HG03469 (cell line): ENCODE measurements at regions not wholly inside any gene's neighbourhood (a gene's known extent, or its start where the extent isn't known, plus 50 kb on each side); places are given as distances from the start of the nearest gene placed in this dataset.

Source experiments
- ATAC-seq: cut with Tn5 transposase; IDR thresholded peaks from one replicate; pipeline ENCODE4 v1.9.1; 2021; ENCODE audit warnings: mild to moderate bottlenecking, moderate library complexity, moderate number of reproducible peaks; ENCODE audit not compliant: unreplicated experiment

GRCh38 chr5:68352166-68352565 is 136.6 kb downstream of the PIK3R1 start:
- ATAC-seq = no peak

DNA sequence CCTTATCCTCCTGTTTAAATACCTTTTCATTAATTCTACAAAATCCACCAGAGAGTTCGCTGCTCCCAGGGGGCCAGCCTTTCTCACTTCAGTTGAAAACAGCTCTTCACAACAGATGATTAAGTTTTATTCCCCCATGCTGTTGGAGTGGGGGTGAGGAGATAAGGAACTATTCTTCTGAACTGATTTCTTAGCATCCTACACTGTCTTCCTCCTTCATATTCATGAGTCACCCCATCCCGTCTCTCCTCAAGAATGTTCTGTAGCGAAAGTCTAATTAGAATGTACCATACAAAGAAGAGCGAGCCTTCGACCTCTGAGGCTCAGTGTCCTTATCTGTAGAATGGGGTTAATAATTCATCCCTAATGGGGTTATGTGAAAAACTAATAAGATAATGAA is 138.0 kb downstream of the PIK3R1 start:
- no peak for ATAC-seq

DNA sequence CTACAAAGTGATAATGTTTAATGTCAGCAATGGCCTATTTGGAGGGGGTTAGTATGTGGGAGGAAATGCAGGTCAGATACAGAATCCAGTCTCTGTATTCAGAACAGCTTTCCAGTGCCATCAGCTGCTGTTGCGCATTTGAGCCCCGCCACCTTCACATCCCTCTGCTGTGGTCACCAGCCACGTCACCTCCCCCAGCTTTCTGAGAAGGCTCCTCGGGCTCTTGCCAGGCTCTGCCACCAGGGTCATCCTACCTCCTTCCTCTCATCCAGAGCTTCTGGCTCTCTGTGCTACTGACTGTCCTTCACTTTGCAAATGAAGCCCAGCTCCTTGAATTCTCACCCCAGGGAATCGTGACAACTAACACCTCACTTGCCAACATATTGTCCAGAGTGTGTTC is 138.8 kb downstream of the PIK3R1 start:
- no peak for ATAC-seq

GRCh38 chr5:68356216-68356615 is 140.7 kb downstream of the PIK3R1 start:
- ATAC-seq = no peak

- ATAC-seq = no peak
These were observed 141.1 kb downstream of the PIK3R1 start for GRCh38 chr5:68356623-68357022.

GRCh38 chr5:68359699-68360098 is 144.1 kb downstream of the PIK3R1 start:
- ATAC-seq = no peak

DNA sequence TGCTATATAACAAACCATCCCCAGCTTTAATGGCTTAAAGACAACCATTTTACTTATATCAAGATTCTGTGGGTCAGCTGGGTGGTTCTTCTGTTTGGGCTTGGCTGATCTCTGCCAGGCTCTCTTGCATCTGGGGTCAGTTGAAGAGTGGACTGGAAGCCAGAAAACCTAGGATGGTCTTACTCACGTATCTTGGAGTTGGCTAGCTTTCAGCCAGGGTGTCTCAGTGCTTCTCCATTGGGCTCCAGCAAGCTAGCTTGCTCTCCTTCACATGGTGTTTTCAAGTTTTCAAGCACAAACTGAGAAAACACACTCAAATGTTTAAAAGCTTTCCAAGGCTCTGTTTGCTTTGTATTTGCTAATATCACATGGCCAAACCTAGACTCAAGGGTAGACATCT is 146.8 kb downstream of the PIK3R1 start:
- no peak for ATAC-seq

GRCh38 chr5:68365889-68366288 is 150.3 kb downstream of the PIK3R1 start:
- ATAC-seq = no peak

- ATAC-seq = no peak
These were observed 151.7 kb downstream of the PIK3R1 start for GRCh38 chr5:68367287-68367686.

GRCh38 chr5:68367717-68368116 is 152.2 kb downstream of the PIK3R1 start:
- no peak for ATAC-seq

DNA sequence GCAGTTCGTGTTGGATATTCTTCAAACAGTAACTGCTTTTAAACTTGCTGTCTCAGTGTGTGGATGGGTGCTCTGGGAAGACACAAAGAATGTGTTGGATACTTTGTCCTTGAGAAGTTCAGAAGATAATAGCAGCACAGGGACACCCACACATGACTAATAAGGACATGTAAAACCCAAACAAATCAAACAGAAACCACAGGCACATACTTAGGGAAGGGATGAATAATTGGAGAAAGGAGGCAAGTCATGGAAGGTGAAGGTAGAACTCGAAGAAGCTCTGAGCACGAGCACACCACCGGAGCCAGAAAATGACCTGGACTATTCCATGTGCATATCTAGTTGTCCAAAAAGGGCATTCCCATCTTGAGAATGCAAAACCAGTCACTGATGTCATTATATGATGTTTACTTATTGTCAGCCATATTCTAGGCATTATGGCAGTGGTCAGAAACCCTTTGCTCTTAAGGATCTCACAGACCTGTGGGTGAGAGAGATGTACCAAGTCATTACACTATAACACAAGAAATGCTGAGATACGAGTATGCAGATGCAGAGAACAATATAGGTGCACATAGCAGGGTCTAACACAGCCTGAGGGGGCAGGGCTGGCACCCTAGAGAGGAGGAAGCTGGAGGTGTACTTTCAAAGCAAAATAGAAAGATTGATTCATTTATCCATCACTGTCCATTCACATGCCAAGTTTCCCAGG is 152.9 kb downstream of the PIK3R1 start:
- no peak for ATAC-seq

GRCh38 chr5:68369023-68369359 is 153.4 kb downstream of the PIK3R1 start:
- no peak for ATAC-seq

GRCh38 chr5:68369457-68370125 is 154.0 kb downstream of the PIK3R1 start:
- no peak for ATAC-seq

GRCh38 chr5:68370196-68370595 is 154.6 kb downstream of the PIK3R1 start:
- no peak for ATAC-seq

DNA sequence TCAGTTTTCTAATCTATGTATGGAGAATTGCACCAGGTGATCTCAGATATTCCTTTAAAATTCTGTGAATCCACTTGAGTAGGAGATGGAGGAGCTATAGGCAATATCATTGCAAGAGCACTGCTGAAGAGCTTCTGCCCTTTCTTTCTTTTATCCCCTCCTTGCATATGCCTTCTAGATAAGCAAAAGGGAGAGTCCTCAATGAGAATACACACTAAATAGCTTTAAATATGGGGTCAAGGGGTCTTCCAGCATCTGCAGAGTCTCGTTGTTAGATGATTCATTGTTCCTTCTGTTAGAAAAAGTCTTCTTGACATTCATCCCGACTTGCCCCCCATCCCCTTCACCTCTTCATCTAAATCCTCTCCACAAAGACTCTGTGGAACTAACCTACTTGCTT is 156.1 kb downstream of the PIK3R1 start:
- no peak for ATAC-seq

DNA sequence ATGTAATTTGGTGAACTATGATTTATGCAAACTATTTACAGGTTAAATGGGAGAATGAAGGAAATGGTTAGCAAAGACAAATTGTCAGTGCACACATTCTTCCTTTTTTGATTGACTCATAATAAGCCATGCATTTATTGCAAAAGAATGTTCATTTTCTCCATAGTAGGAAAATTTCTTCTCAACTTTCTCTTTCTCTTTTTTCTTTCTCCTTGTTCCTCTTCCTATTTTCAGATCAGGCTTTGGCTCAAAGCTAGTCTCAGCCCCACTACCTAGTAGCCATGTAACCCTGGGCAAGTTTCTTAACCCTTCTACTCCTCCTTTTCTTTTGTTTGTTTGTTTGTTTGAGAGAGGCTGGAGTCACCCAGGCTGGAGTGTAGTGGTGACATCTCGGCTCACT is 156.6 kb downstream of the PIK3R1 start:
- no peak for ATAC-seq

- ATAC-seq = no peak
These were observed 157.5 kb downstream of the PIK3R1 start for GRCh38 chr5:68373050-68373449.

GRCh38 chr5:68374796-68375518 is 159.4 kb downstream of the PIK3R1 start:
- no peak for ATAC-seq

GRCh38 chr5:68375540-68375939 is 160.0 kb downstream of the PIK3R1 start:
- ATAC-seq = no peak

GRCh38 chr5:68376935-68377334 is 161.4 kb downstream of the PIK3R1 start:
- no peak for ATAC-seq

- no peak for ATAC-seq
These were observed 162.2 kb downstream of the PIK3R1 start for GRCh38 chr5:68377733-68378132.

DNA sequence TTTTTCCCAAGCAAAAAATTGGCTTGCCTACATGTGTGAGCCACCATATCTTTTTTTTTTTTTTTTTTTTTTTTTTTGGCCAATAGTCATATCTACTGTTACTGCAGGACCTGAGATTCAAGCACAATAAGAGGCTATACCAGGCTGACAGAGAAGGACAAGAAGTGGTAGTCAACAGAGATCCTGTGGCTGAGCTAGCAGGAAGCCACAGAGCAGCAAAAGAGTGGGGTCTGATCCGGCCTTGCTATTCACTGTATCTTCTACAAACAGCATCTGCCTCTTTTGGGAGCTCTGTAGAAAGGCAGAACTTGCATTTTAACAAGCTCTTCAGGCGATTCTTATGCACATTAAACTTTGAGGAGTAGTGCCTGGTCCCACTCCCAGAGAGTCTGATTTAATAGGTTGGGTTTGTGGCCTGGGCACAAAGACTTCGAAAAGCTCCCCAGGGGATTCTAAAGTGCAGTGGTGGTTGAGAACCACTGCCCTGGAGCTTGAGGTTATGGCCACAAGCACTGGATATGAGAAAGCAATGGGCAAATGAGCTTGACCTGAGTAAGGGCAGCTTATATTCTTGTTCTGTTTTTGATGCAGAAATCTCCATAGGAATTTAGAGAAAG is 162.8 kb downstream of the PIK3R1 start:
- ATAC-seq = peak; percentile 45
